Kidney (tissue), 13 donors: ENCODE measurements at regions not wholly inside any gene's neighbourhood (a gene's known extent, or its start where the extent isn't known, plus 50 kb on each side); places are given as distances from the start of the nearest gene placed in this dataset.
A peak's percentile ranks its signal among the peaks of the same experiment; 100 is the strongest.

Experiments
- DNase-seq, 5 donors: peaks; one replicate each; pipeline ENCODE4 v3.0.0-alpha.2; 2013 to 2020
- FAIRE-seq: peaks from 2 replicates; lab custom pipeline; 2012; peaks lifted over from hg19 to GRCh38; lab: Jason Lieb, UNC
- H3K27ac ChIP-seq, 2 donors: one replicate each; pipeline ENCODE4 v1.7.0; 2013; ENCODE audit warnings: low read depth in 2 of 2, low read length in 2 of 2, inconsistent platforms in 1 of 2
- H3K27me3 ChIP-seq: one replicate; pipeline ENCODE4 v1.7.1; 2013; ENCODE audit warnings: low read length, inconsistent platforms; ENCODE audit not compliant: control insufficient read depth, insufficient read depth
- H3K36me3 ChIP-seq, 3 donors: one replicate each; pipeline versions ENCODE4 v1.7.0 to v1.7.1; 2013; ENCODE audit warnings: low read length in 3 of 3, control low read depth in 1 of 3, inconsistent platforms in 1 of 3; ENCODE audit not compliant: insufficient read depth in 3 of 3, control insufficient read depth in 2 of 3
- H3K4me1 ChIP-seq, 3 donors: one replicate each; pipeline versions ENCODE4 v1.7.0 to v1.7.1; 2013; ENCODE audit warnings: low read length in 3 of 3, inconsistent platforms in 1 of 3, low read depth in 1 of 3; ENCODE audit not compliant: control insufficient read depth in 2 of 3, insufficient read depth in 2 of 3
- H3K4me3 ChIP-seq, 3 donors: one replicate each; pipeline versions ENCODE4 v1.7.0 to v1.8.1; 2013; ENCODE audit warnings: low read length in 3 of 3, control low read depth in 1 of 3, inconsistent platforms in 1 of 3
- H3K9ac ChIP-seq, 3 donors: one replicate each; pipeline versions ENCODE4 v1.7.0 to v1.7.1; 2013; ENCODE audit warnings: low read length in 3 of 3, control low read depth in 1 of 3, inconsistent platforms in 1 of 3
- H3K9me3 ChIP-seq, 3 donors: one replicate each; pipeline versions ENCODE4 v1.7.0 to v1.7.1; 2013; ENCODE audit warnings: low read length in 3 of 3, control low read depth in 1 of 3, inconsistent platforms in 1 of 3; ENCODE audit not compliant: control insufficient read depth in 2 of 3, insufficient read depth in 1 of 3
- intact Hi-C: fragments of 100-400 bp; cut with DNase I; formaldehyde crosslinking; loops from one replicate; pipeline ENCODE4 v1.11.1; 2022
- TF ChIP-seq, protein P1 (sequence below): IDR thresholded peaks from 3 replicates; pipeline ENCODE4 v1.5.1; 2012; ENCODE audit warnings: mild to moderate bottlenecking, moderate library complexity, borderline replicate concordance; ENCODE audit not compliant: insufficient read depth; ENCODE audit errors: extremely low read depth
- donor health status: control.
- donor health status: control.
- donor health status: control.
- donor health status: control.
- donor health status: control.
- donor health status: DM: yes; HTN: yes; CAD: no.
- donor health status: Normal renal cell carcinoma (clear cell type).

DNA sequence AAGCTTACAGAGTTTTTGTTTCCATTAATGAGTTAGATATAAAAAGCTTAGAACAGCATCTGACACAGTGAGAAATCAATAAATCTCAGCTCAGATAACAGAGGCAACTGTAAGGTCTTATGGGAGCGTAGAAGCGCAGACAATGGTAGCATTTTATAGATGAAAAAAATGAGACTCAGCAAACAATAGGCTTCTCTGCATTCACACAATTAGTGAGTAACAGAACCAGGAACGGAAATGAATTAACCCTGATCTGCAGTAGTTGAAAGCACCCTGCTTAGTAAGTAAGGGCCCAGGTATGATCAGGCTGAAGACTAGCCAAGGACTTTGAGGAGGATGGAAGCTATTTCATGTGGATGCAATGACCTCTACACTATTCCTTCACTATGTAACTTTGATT is 147.2 kb upstream of the EYA4 start:
- Histone ChIP-seq H3K9me3 (no peaks in the 10 kb centered on the region), H3K4me1 (no peaks in the 10 kb centered on the region), H3K36me3 (no peaks in the 10 kb centered on the region), H3K27ac (no peak overlapping the region), H3K9ac (no peak overlapping the region), H3K4me3 (no peak overlapping the region), H3K27me3 (no peaks in the 10 kb centered on the region)
- FAIRE-seq (no peak), DNase-seq (no peak)
- intact Hi-C loops = no loop called here
- TF ChIP-seq, protein P1, sequence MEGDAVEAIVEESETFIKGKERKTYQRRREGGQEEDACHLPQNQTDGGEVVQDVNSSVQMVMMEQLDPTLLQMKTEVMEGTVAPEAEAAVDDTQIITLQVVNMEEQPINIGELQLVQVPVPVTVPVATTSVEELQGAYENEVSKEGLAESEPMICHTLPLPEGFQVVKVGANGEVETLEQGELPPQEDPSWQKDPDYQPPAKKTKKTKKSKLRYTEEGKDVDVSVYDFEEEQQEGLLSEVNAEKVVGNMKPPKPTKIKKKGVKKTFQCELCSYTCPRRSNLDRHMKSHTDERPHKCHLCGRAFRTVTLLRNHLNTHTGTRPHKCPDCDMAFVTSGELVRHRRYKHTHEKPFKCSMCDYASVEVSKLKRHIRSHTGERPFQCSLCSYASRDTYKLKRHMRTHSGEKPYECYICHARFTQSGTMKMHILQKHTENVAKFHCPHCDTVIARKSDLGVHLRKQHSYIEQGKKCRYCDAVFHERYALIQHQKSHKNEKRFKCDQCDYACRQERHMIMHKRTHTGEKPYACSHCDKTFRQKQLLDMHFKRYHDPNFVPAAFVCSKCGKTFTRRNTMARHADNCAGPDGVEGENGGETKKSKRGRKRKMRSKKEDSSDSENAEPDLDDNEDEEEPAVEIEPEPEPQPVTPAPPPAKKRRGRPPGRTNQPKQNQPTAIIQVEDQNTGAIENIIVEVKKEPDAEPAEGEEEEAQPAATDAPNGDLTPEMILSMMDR = no peak

DNA sequence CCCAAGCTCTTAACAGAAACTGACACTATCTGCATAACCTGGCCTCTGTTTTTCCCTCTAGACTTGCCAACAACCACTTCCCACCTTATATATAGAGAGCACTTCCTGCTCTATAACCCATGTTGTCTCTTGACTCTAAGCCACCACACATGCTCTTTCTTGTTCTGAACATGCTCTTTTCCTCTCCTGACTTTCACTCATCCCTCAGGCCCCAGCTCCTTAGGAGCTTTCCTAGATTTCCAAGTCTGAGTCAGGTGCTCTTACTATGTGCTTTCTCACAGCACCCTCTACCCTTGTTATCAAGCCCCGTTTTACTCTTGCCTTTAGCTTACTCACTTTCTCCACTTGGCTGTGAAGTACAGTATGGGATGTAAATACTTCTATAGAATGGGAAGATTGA is 143.9 kb upstream of the EYA4 start:
- FAIRE-seq (no peak), DNase-seq (no peak)
- Histone ChIP-seq H3K9ac (no peak overlapping the region), H3K4me1 (no peaks in the 10 kb centered on the region), H3K27me3 (no peaks in the 10 kb centered on the region), H3K27ac (no peak overlapping the region), H3K9me3 (no peaks in the 10 kb centered on the region), H3K4me3 (no peak overlapping the region), H3K36me3 (no peaks in the 10 kb centered on the region)
- intact Hi-C loops = no loop called here
- TF ChIP-seq, protein P1 = no peak

DNA sequence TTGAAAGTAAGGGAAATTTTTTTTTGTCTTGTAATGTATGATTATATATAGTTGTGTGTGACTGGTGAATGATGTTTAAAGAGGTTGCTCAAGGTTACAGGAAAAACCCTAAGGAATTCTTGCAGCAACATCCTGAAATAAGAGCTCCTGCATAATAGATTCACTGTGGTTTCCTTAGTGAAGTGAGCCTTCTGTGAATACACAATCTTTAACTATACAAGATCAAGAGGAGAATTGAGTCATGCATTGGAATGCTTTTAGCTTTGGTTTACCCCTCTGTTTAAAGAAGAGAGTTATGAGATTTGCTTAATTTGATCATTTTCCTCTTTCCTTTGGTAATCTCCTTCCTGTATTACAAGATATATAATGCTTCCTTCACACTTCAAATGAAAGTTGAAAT is 141.6 kb upstream of the EYA4 start:
- Histone ChIP-seq H3K9ac (no peak overlapping the region), H3K27ac (no peak overlapping the region), H3K9me3 (no peaks in the 10 kb centered on the region), H3K27me3 (no peaks in the 10 kb centered on the region), H3K36me3 (no peaks in the 10 kb centered on the region), H3K4me1 (no peaks in the 10 kb centered on the region), H3K4me3 (no peak overlapping the region)
- DNase-seq (peak in 1 of 5 donors; percentile 20), FAIRE-seq (no peak)
- TF ChIP-seq, protein P1 = no peak
- intact Hi-C loops = no loop called here

DNA sequence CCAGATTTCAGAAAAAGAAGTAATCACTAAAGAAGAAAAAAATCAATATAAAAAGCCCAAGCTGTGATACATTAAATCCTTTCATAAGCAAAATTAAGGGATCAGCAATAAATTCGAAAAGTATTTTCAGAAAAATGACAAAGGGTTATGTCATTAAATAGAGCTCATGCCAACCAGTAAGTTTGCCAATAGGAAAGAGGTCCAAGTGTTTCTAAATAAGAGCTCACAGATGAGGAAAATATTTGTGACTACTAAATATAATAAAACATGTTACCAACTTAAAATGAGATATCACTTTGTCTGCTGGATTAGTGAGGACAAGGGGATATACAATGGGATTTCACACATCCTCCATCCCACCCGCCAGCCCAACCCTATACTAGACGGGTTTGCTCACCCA is 140.3 kb upstream of the EYA4 start:
- TF ChIP-seq, protein P1 = no peak
- DNase-seq = no peak
- H3K27ac ChIP-seq = no peak overlapping the region
- intact Hi-C loops = no loop called here
- no peaks in the 10 kb centered on the region for H3K9me3 ChIP-seq
- no peaks in the 10 kb centered on the region for H3K4me1 ChIP-seq
- no peaks in the 10 kb centered on the region for H3K36me3 ChIP-seq
- H3K9ac ChIP-seq = no peak overlapping the region
- FAIRE-seq = no peak
- H3K4me3 ChIP-seq = no peak overlapping the region
- H3K27me3 ChIP-seq = no peaks in the 10 kb centered on the region
